Glutamatergic neuron (in vitro differentiated cells): ENCODE measurements at regions not wholly inside any gene's neighbourhood (a gene's known extent, or its start where the extent isn't known, plus 50 kb on each side); places are given as distances from the start of the nearest gene placed in this dataset.

Experiments
- DNase-seq: peaks from one replicate; pipeline ENCODE4 v3.0.0; 2022
- H3K27ac Mint-ChIP-seq: one replicate; pipeline ENCODE4 v1.8.0; 2020; ENCODE audit warnings: mild to moderate bottlenecking, mixed read lengths, inconsistent platforms; ENCODE audit not compliant: unreplicated experiment
- H3K27me3 Mint-ChIP-seq: one replicate; pipeline ENCODE4 v1.8.0; 2020; ENCODE audit warnings: mild to moderate bottlenecking, moderate library complexity, mixed read lengths, inconsistent platforms; ENCODE audit not compliant: unreplicated experiment
- H3K36me3 Mint-ChIP-seq: one replicate; pipeline ENCODE4 v1.8.0; 2020; ENCODE audit warnings: mild to moderate bottlenecking, mixed read lengths, inconsistent platforms; ENCODE audit not compliant: unreplicated experiment
- H3K4me1 Mint-ChIP-seq: one replicate; pipeline ENCODE4 v1.8.0; 2020; ENCODE audit warnings: mild to moderate bottlenecking, low read depth, mixed read lengths, inconsistent platforms; ENCODE audit not compliant: unreplicated experiment
- H3K4me3 Mint-ChIP-seq: one replicate; pipeline ENCODE4 v1.8.0; 2020; ENCODE audit warnings: mild to moderate bottlenecking, mixed read lengths, inconsistent platforms; ENCODE audit not compliant: unreplicated experiment
- H3K9me3 Mint-ChIP-seq: one replicate; pipeline ENCODE4 v1.8.0; 2020; ENCODE audit warnings: mild to moderate bottlenecking, moderate library complexity, mixed read lengths, inconsistent platforms; ENCODE audit not compliant: unreplicated experiment
- CTCF ChIP-seq: fragments of 200-600 bp; sonication (generic); IDR thresholded peaks from one replicate; pipeline ENCODE4 v1.5.0; 2021; ENCODE audit not compliant: partially characterized antibody, unreplicated experiment

- Mint-ChIP-seq H3K27me3 (no peaks in the 10 kb centered on the region), H3K36me3 (no peaks in the 10 kb centered on the region), H3K9me3 (no peaks in the 10 kb centered on the region), H3K4me3 (no peak overlapping the region), H3K27ac (no peak overlapping the region), H3K4me1 (no peaks in the 10 kb centered on the region)
- DNase-seq, result no peak
- no peak for TF ChIP-seq CTCF
Measured at GRCh38 chr2:125107446-125107845, 1082.4 kb downstream of the CNTNAP5 start.

GRCh38 chr2:125108251-125108650 is 1083.2 kb downstream of the CNTNAP5 start:
- no peaks in the 10 kb centered on the region for H3K4me1 Mint-ChIP-seq
- H3K36me3 Mint-ChIP-seq, result no peaks in the 10 kb centered on the region

GRCh38 chr2:125125902-125126301 is 1100.8 kb downstream of the CNTNAP5 start:
- no peak for TF ChIP-seq CTCF
- no peaks in the 10 kb centered on the region for H3K4me1 Mint-ChIP-seq
- no peak overlapping the region for H3K27ac Mint-ChIP-seq
- peaks cover 4% of the 10 kb centered on the region for H3K9me3 Mint-ChIP-seq
- no peak for DNase-seq
- no peak overlapping the region for H3K4me3 Mint-ChIP-seq
- no peaks in the 10 kb centered on the region for H3K27me3 Mint-ChIP-seq
- no peaks in the 10 kb centered on the region for H3K36me3 Mint-ChIP-seq

More at GRCh38 chr2:125108251-125108650, 1083.2 kb downstream of the CNTNAP5 start:
- Mint-ChIP-seq H3K4me3 (no peak overlapping the region), H3K27ac (no peak overlapping the region), H3K9me3 (no peaks in the 10 kb centered on the region), H3K27me3 (no peaks in the 10 kb centered on the region)
- DNase-seq, result no peak
- TF ChIP-seq CTCF, result no peak

- no peak for TF ChIP-seq CTCF
- Mint-ChIP-seq H3K36me3 (no peaks in the 10 kb centered on the region), H3K4me3 (no peak overlapping the region), H3K27ac (no peak overlapping the region), H3K4me1 (no peaks in the 10 kb centered on the region), H3K27me3 (no peaks in the 10 kb centered on the region), H3K9me3 (no peaks in the 10 kb centered on the region)
- no peak for DNase-seq
Measured at GRCh38 chr2:125160947-125161346, 1135.9 kb downstream of the CNTNAP5 start.

GRCh38 chr2:125167152-125167551 is 1142.1 kb downstream of the CNTNAP5 start:
- no peak overlapping the region for H3K27ac Mint-ChIP-seq
- no peaks in the 10 kb centered on the region for H3K36me3 Mint-ChIP-seq
- no peaks in the 10 kb centered on the region for H3K27me3 Mint-ChIP-seq
- no peak for DNase-seq
- no peaks in the 10 kb centered on the region for H3K4me1 Mint-ChIP-seq
- no peaks in the 10 kb centered on the region for H3K9me3 Mint-ChIP-seq
- TF ChIP-seq CTCF, result no peak
- H3K4me3 Mint-ChIP-seq, result no peak overlapping the region
